Kidney tubule cell (primary cell): ENCODE measurements at regions not wholly inside any gene's neighbourhood (a gene's known extent, or its start where the extent isn't known, plus 50 kb on each side); places are given as distances from the start of the nearest gene placed in this dataset.

ENCODE experiments used
- DNase-seq: peaks from one replicate; pipeline ENCODE4 v3.0.0-alpha.2; 2018; ENCODE audit warnings: low spot score

GRCh38 chr1:229032375-229032774 lies 238.5 kb upstream of the RAB4A start:
- no peak for DNase-seq

GRCh38 chr1:229033480-229033879 lies 237.4 kb upstream of the RAB4A start:
- no peak for DNase-seq

- no peak for DNase-seq
Observed at GRCh38 chr1:229034342-229034741, 236.6 kb upstream of the RAB4A start.

- DNase-seq = peak; percentile 64
Observed at GRCh38 chr1:229035054-229035747, 235.7 kb upstream of the RAB4A start.

GRCh38 chr1:229035748-229036082 lies 235.2 kb upstream of the RAB4A start:
- no peak for DNase-seq

GRCh38 chr1:229037806-229038405 lies 233.0 kb upstream of the RAB4A start:
- DNase-seq = no peak

- DNase-seq = no peak
Observed at GRCh38 chr1:229040630-229041358, 230.1 kb upstream of the RAB4A start.

GRCh38 chr1:229041946-229042345 lies 229.0 kb upstream of the RAB4A start:
- DNase-seq = no peak

GRCh38 chr1:229042482-229042881 lies 228.4 kb upstream of the RAB4A start:
- no peak for DNase-seq

- no peak for DNase-seq
Observed at GRCh38 chr1:229043115-229043514, 227.8 kb upstream of the RAB4A start.

- no peak for DNase-seq
Observed at GRCh38 chr1:229046251-229046853, 224.6 kb upstream of the RAB4A start.

GRCh38 chr1:229047161-229047839 lies 223.6 kb upstream of the RAB4A start:
- DNase-seq = no peak

- DNase-seq = no peak
Observed at GRCh38 chr1:229047840-229048620, 222.9 kb upstream of the RAB4A start.

GRCh38 chr1:229048896-229049295 lies 222.0 kb upstream of the RAB4A start:
- no peak for DNase-seq

- DNase-seq = no peak
Observed at GRCh38 chr1:229056046-229056445, 214.9 kb upstream of the RAB4A start.

- no peak for DNase-seq
Observed at GRCh38 chr1:229058111-229058561, 212.8 kb upstream of the RAB4A start.

- DNase-seq = no peak
Observed at GRCh38 chr1:229058729-229059128, 212.2 kb upstream of the RAB4A start.

- DNase-seq = no peak
Observed at GRCh38 chr1:229059671-229060539, 211.0 kb upstream of the RAB4A start.

- no peak for DNase-seq
Observed at GRCh38 chr1:229062135-229062534, 208.8 kb upstream of the RAB4A start.

GRCh38 chr1:229063154-229063773 lies 207.6 kb upstream of the RAB4A start:
- no peak for DNase-seq
